GM12878 (cell line): ENCODE measurements at regions not wholly inside any gene's neighbourhood (a gene's known extent, or its start where the extent isn't known, plus 50 kb on each side); places are given as distances from the start of the nearest gene placed in this dataset.

Source experiments
- BACH1 ChIP-seq: fragments of 450-650 bp; IDR thresholded peaks from 2 replicates; pipeline ENCODE4 v1.6.1; 2017; ENCODE audit warnings: mild to moderate bottlenecking, borderline replicate concordance
- BCL11A ChIP-seq: IDR thresholded peaks from 2 replicates; pipeline ENCODE4 v1.6.1; 2011; ENCODE audit warnings: low read depth, low read length
- HDAC2 ChIP-seq: fragments of 200-600 bp; sonication (generic); IDR thresholded peaks from 2 replicates; pipeline ENCODE4 v1.6.1; 2017
- IKZF2 ChIP-seq, 2 experiments: fragments of 450-650 bp; IDR thresholded peaks; 2 replicates each; pipeline ENCODE4 v1.6.1; 2017; ENCODE audit warnings: mild to moderate bottlenecking in 2 of 2, moderate library complexity in 2 of 2
- JUNB ChIP-seq: IDR thresholded peaks from 2 replicates; pipeline ENCODE4 v1.6.1; 2016; ENCODE audit warnings: antibody characterized with exemption, mild to moderate bottlenecking
- JUND ChIP-seq: IDR thresholded peaks from 2 replicates; pipeline ENCODE4 v1.6.1; 2012; ENCODE audit warnings: low read depth, mild to moderate bottlenecking, low read length, improper control_type of control experiment, moderate library complexity
- MEF2B ChIP-seq: fragments of 450-650 bp; IDR thresholded peaks from 2 replicates; pipeline ENCODE4 v1.6.1; 2018; ENCODE audit warnings: mild to moderate bottlenecking, moderate library complexity; ENCODE audit not compliant: partially characterized antibody, poor library complexity, severe bottlenecking
- MTA2 ChIP-seq: fragments of 450-650 bp; IDR thresholded peaks from 2 replicates; pipeline ENCODE4 v1.6.1; 2016; ENCODE audit warnings: low read depth, mild to moderate bottlenecking, moderate library complexity
- MXI1 ChIP-seq: fragments of 150-350 bp; IDR thresholded peaks from 2 replicates; pipeline ENCODE4 v1.6.1; 2011; ENCODE audit warnings: low read depth, mild to moderate bottlenecking, inconsistent platforms, low read length, improper control_type of control experiment
- PML ChIP-seq: IDR thresholded peaks from 2 replicates; pipeline ENCODE4 v1.6.1; 2012; ENCODE audit warnings: low read length, inconsistent platforms
- SMAD1 ChIP-seq: fragments of 450-650 bp; IDR thresholded peaks from 2 replicates; pipeline ENCODE4 v1.6.1; 2018; ENCODE audit warnings: mild to moderate bottlenecking, low read depth; ENCODE audit not compliant: partially characterized antibody
- SMAD5 ChIP-seq: IDR thresholded peaks from 2 replicates; pipeline ENCODE4 v1.6.1; 2016; ENCODE audit warnings: antibody characterized with exemption, low read depth
- STAT3 ChIP-seq: IDR thresholded peaks from 2 replicates; pipeline ENCODE4 v1.6.1; 2011; ENCODE audit warnings: low read depth, low read length, improper control_type of control experiment
- SUZ12 ChIP-seq: fragments of 200-600 bp; sonication (generic); IDR thresholded peaks from one replicate; pipeline ENCODE4 v1.6.1; 2018; ENCODE audit warnings: antibody characterized with exemption, mild to moderate bottlenecking; ENCODE audit not compliant: unreplicated experiment
- YBX1 ChIP-seq: fragments of 450-650 bp; IDR thresholded peaks from 2 replicates; pipeline ENCODE4 v1.6.1; 2016; ENCODE audit warnings: antibody characterized with exemption
- ZNF207 ChIP-seq: fragments of 450-650 bp; IDR thresholded peaks from 2 replicates; pipeline ENCODE4 v1.6.1; 2014; ENCODE audit warnings: antibody characterized with exemption, mild to moderate bottlenecking, borderline replicate concordance
- ZNF384 ChIP-seq: IDR thresholded peaks from 2 replicates; pipeline ENCODE4 v1.6.1; 2012; ENCODE audit warnings: low read depth, mild to moderate bottlenecking, low read length, improper control_type of control experiment, borderline replicate concordance
- TF ChIP-seq, protein P1 (sequence below): fragments of 450-650 bp; IDR thresholded peaks from 2 replicates; pipeline ENCODE4 v1.6.1; 2017; ENCODE audit warnings: low read depth, mild to moderate bottlenecking, moderate library complexity
- TF ChIP-seq, protein P2 (sequence below): fragments of 450-650 bp; IDR thresholded peaks from 2 replicates; pipeline ENCODE4 v1.6.1; 2017; ENCODE audit warnings: antibody characterized with exemption, mild to moderate bottlenecking, moderate library complexity
- TF ChIP-seq, protein P3 (sequence below): fragments of 450-650 bp; IDR thresholded peaks from 2 replicates; pipeline ENCODE4 v1.6.1; 2017; ENCODE audit warnings: mild to moderate bottlenecking, moderate library complexity

GRCh38 chr5:56686337-56687195, 128.8 kb upstream of the MAP3K1 start (continued):
- TF ChIP-seq, protein P1, sequence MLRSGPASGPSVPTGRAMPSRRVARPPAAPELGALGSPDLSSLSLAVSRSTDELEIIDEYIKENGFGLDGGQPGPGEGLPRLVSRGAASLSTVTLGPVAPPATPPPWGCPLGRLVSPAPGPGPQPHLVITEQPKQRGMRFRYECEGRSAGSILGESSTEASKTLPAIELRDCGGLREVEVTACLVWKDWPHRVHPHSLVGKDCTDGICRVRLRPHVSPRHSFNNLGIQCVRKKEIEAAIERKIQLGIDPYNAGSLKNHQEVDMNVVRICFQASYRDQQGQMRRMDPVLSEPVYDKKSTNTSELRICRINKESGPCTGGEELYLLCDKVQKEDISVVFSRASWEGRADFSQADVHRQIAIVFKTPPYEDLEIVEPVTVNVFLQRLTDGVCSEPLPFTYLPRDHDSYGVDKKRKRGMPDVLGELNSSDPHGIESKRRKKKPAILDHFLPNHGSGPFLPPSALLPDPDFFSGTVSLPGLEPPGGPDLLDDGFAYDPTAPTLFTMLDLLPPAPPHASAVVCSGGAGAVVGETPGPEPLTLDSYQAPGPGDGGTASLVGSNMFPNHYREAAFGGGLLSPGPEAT, result no peak; the same call in 1 of the 2 replicates
- TF ChIP-seq JUNB (0 out of 2 replicates have a peak, but pooled peaks have one; percentile 30), HDAC2 (no peak), BACH1 (no peak), ZNF207 (peak; percentile 74; the same call in 1 of the 2 replicates), MEF2B (peak; percentile 36), BCL11A (peak; percentile 60; the same call in 1 of the 2 replicates), SUZ12 (no peak), MXI1 (peak; percentile 71; the same call in 1 of the 2 replicates), JUND (no peak), SMAD1 (no peak), SMAD5 (no peak), STAT3 (no peak), IKZF2 (IDR thresholded peaks at IDR 0.05) (peak; percentile 33 to 58; a peak in 2 of 4 replicates), PML (no peak; the same call in 1 of the 2 replicates), ZNF384 (peak; percentile 98), YBX1 (no peak), MTA2 (peak; percentile 92)
- TF ChIP-seq, protein P2, sequence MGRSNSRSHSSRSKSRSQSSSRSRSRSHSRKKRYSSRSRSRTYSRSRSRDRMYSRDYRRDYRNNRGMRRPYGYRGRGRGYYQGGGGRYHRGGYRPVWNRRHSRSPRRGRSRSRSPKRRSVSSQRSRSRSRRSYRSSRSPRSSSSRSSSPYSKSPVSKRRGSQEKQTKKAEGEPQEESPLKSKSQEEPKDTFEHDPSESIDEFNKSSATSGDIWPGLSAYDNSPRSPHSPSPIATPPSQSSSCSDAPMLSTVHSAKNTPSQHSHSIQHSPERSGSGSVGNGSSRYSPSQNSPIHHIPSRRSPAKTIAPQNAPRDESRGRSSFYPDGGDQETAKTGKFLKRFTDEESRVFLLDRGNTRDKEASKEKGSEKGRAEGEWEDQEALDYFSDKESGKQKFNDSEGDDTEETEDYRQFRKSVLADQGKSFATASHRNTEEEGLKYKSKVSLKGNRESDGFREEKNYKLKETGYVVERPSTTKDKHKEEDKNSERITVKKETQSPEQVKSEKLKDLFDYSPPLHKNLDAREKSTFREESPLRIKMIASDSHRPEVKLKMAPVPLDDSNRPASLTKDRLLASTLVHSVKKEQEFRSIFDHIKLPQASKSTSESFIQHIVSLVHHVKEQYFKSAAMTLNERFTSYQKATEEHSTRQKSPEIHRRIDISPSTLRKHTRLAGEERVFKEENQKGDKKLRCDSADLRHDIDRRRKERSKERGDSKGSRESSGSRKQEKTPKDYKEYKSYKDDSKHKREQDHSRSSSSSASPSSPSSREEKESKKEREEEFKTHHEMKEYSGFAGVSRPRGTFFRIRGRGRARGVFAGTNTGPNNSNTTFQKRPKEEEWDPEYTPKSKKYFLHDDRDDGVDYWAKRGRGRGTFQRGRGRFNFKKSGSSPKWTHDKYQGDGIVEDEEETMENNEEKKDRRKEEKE, result no peak
- TF ChIP-seq, protein P3, sequence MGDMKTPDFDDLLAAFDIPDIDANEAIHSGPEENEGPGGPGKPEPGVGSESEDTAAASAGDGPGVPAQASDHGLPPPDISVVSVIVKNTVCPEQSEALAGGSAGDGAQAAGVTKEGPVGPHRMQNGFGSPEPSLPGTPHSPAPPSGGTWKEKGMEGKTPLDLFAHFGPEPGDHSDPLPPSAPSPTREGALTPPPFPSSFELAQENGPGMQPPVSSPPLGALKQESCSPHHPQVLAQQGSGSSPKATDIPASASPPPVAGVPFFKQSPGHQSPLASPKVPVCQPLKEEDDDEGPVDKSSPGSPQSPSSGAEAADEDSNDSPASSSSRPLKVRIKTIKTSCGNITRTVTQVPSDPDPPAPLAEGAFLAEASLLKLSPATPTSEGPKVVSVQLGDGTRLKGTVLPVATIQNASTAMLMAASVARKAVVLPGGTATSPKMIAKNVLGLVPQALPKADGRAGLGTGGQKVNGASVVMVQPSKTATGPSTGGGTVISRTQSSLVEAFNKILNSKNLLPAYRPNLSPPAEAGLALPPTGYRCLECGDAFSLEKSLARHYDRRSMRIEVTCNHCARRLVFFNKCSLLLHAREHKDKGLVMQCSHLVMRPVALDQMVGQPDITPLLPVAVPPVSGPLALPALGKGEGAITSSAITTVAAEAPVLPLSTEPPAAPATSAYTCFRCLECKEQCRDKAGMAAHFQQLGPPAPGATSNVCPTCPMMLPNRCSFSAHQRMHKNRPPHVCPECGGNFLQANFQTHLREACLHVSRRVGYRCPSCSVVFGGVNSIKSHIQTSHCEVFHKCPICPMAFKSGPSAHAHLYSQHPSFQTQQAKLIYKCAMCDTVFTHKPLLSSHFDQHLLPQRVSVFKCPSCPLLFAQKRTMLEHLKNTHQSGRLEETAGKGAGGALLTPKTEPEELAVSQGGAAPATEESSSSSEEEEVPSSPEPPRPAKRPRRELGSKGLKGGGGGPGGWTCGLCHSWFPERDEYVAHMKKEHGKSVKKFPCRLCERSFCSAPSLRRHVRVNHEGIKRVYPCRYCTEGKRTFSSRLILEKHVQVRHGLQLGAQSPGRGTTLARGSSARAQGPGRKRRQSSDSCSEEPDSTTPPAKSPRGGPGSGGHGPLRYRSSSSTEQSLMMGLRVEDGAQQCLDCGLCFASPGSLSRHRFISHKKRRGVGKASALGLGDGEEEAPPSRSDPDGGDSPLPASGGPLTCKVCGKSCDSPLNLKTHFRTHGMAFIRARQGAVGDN, result peak; percentile 75; the same call in 1 of the 2 replicates
